ENCODE measurements at regions not wholly inside any gene's neighbourhood (a gene's known extent, or its start where the extent isn't known, plus 50 kb on each side); places are given as distances from the start of the nearest gene placed in this dataset.

- no peak for DNase-seq
Observed at GRCh38 chr5:71865665-71866320, 146.7 kb downstream of the CARTPT start.

GRCh38 chr5:71872311-71872864, 153.3 kb downstream of the CARTPT start:
- DNase-seq, result no peak

- no peak for DNase-seq
Observed at GRCh38 chr5:71873191-71873591, 154.1 kb downstream of the CARTPT start.

- no peak for DNase-seq
Observed at GRCh38 chr5:71874521-71874920, 155.4 kb downstream of the CARTPT start.

- DNase-seq, result no peak
Observed at GRCh38 chr5:71877511-71877910, 158.4 kb downstream of the CARTPT start.

GRCh38 chr5:71880536-71880935, 161.5 kb downstream of the CARTPT start:
- DNase-seq, result no peak

GRCh38 chr5:71882826-71883741, 164.0 kb downstream of the CARTPT start:
- peak; percentile 93 for DNase-seq

GRCh38 chr5:71883742-71884103, 164.6 kb downstream of the CARTPT start:
- DNase-seq, result peak; percentile 61

GRCh38 chr5:71884926-71885325, 165.9 kb downstream of the CARTPT start:
- DNase-seq, result no peak

GRCh38 chr5:71886406-71886805, 167.3 kb downstream of the CARTPT start:
- peak; percentile 60 for DNase-seq

- peak; percentile 93 for DNase-seq
Observed at GRCh38 chr5:71887680-71888079, 168.6 kb downstream of the CARTPT start.

GRCh38 chr5:71891406-71891805, 172.3 kb downstream of the CARTPT start:
- no peak for DNase-seq

- peak; percentile 83 for DNase-seq
Observed at GRCh38 chr5:71891856-71892255, 172.8 kb downstream of the CARTPT start.

GRCh38 chr5:71892641-71893365, 173.7 kb downstream of the CARTPT start:
- DNase-seq, result peak; percentile 24

GRCh38 chr5:71893451-71893850, 174.4 kb downstream of the CARTPT start:
- no peak for DNase-seq

- DNase-seq, result no peak
Observed at GRCh38 chr5:71894091-71894490, 175.0 kb downstream of the CARTPT start.

- no peak for DNase-seq
Observed at GRCh38 chr5:71895546-71895945, 176.5 kb downstream of the CARTPT start.

- peak; percentile 65 for DNase-seq
Observed at GRCh38 chr5:71899865-71900342, 180.8 kb downstream of the CARTPT start.

GRCh38 chr5:71903808-71904207, 184.7 kb downstream of the CARTPT start:
- DNase-seq, result no peak

- no peak for DNase-seq
Observed at GRCh38 chr5:71904852-71905251, 185.8 kb downstream of the CARTPT start.

GRCh38 chr5:71905834-71906711, 187.0 kb downstream of the CARTPT start:
- no peak for DNase-seq
